ENCODE measurements at regions not wholly inside any gene's neighbourhood (a gene's known extent, or its start where the extent isn't known, plus 50 kb on each side); places are given as distances from the start of the nearest gene placed in this dataset.

DNA sequence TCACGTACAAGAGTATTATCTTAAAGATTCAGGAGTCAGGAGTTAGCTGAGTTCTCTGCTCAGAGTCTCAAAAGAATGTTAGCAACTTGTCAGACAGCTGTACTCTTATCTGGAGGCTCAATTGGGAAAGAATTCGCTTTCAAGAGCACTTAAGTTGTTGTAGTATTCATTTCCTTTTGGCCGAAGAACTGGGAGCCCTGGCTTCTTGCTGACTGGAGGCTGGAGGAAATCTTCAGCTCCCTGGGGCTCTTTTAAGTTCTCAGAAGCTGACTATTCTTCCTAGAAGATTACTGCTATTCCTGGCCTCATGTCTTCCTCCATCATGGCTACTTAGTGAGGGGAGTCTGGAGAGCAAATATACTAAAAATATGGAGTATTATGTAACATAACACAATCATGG lies 587.2 kb downstream of the EPHA5 start:
- TF ChIP-seq, protein P1, sequence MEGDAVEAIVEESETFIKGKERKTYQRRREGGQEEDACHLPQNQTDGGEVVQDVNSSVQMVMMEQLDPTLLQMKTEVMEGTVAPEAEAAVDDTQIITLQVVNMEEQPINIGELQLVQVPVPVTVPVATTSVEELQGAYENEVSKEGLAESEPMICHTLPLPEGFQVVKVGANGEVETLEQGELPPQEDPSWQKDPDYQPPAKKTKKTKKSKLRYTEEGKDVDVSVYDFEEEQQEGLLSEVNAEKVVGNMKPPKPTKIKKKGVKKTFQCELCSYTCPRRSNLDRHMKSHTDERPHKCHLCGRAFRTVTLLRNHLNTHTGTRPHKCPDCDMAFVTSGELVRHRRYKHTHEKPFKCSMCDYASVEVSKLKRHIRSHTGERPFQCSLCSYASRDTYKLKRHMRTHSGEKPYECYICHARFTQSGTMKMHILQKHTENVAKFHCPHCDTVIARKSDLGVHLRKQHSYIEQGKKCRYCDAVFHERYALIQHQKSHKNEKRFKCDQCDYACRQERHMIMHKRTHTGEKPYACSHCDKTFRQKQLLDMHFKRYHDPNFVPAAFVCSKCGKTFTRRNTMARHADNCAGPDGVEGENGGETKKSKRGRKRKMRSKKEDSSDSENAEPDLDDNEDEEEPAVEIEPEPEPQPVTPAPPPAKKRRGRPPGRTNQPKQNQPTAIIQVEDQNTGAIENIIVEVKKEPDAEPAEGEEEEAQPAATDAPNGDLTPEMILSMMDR (IDR thresholded peaks at IDR 0.05): no peak
- TF ChIP-seq POLR2A (IDR thresholded peaks at IDR 0.05) (no peak), POLR2AphosphoS5 (IDR thresholded peaks at IDR 0.05) (no peak), EP300 (IDR thresholded peaks at IDR 0.05; ENCODE audit: low read depth) (no peak)

Data from transverse colon (tissue), 4 donors.